ENCODE measurements at regions not wholly inside any gene's neighbourhood (a gene's known extent, or its start where the extent isn't known, plus 50 kb on each side); places are given as distances from the start of the nearest gene placed in this dataset.

GRCh38 chr9:21565155-21565554, 83.0 kb upstream of the IFNE start:
- TF ChIP-seq CTCF (IDR thresholded peaks at IDR 0.05) (no peak), POLR2A (IDR thresholded peaks at IDR 0.05) (no peak)
